Smooth muscle cell (in vitro differentiated cells): ENCODE measurements at regions not wholly inside any gene's neighbourhood (a gene's known extent, or its start where the extent isn't known, plus 50 kb on each side); places are given as distances from the start of the nearest gene placed in this dataset.

Experiments used
- DNase-seq: peaks from one replicate; lab custom pipeline; 2025; ENCODE audit not compliant: unreplicated experiment; lab: John Stamatoyannopoulos, UW
- H2AFZ ChIP-seq: fragments of 200-600 bp; sonication (generic); 2 replicates; pipeline ENCODE4 v1.6.0; 2016; ENCODE audit warnings: antibody characterized with exemption, low read depth, mild to moderate bottlenecking
- H3F3A ChIP-seq: fragments of 200-600 bp; sonication (generic); 2 replicates; pipeline ENCODE4 v1.6.0; 2017; ENCODE audit warnings: antibody characterized with exemption, low read depth
- H3K27ac ChIP-seq: fragments of 200-600 bp; sonication (generic); 2 replicates; pipeline ENCODE4 v1.5.1; 2016; ENCODE audit warnings: low read depth, mild to moderate bottlenecking
- H3K27me3 ChIP-seq: fragments of 200-600 bp; sonication (generic); 2 replicates; pipeline ENCODE4 v1.6.1; 2016; ENCODE audit warnings: low read depth, mild to moderate bottlenecking
- H3K36me3 ChIP-seq: fragments of 200-600 bp; sonication (generic); 2 replicates; pipeline ENCODE4 v1.5.1; 2016; ENCODE audit warnings: low read depth
- H3K4me1 ChIP-seq: fragments of 200-600 bp; sonication (generic); 2 replicates; pipeline ENCODE4 v1.5.1; 2016; ENCODE audit warnings: low read depth
- H3K4me2 ChIP-seq: fragments of 200-600 bp; sonication (generic); 2 replicates; pipeline ENCODE4 v1.6.0; 2016; ENCODE audit warnings: mild to moderate bottlenecking
- H3K4me3 ChIP-seq: fragments of 200-600 bp; sonication (generic); 2 replicates; pipeline ENCODE4 v1.5.1; 2016; ENCODE audit warnings: mild to moderate bottlenecking
- H3K79me2 ChIP-seq: fragments of 200-600 bp; sonication (generic); 2 replicates; pipeline ENCODE4 v1.6.0; 2016; ENCODE audit warnings: low read depth, mild to moderate bottlenecking
- H3K9ac ChIP-seq: fragments of 200-600 bp; sonication (generic); 2 replicates; pipeline ENCODE4 v1.6.0; 2016; ENCODE audit warnings: low read depth
- H3K9me3 ChIP-seq: fragments of 200-600 bp; sonication (generic); replicated peaks from 2 replicates; pipeline ENCODE4 v1.5.1; 2016; ENCODE audit warnings: low read depth
- H4K20me1 ChIP-seq: fragments of 200-600 bp; sonication (generic); 2 replicates; pipeline ENCODE4 v1.6.0; 2016; ENCODE audit warnings: low read depth
- CTCF ChIP-seq: fragments of 200-600 bp; sonication (generic); IDR thresholded peaks from 2 replicates; pipeline ENCODE4 v1.5.1; 2017; ENCODE audit warnings: borderline replicate concordance, mild to moderate bottlenecking, antibody characterized with exemption; ENCODE audit not compliant: insufficient read depth, poor library complexity, severe bottlenecking
- WGBS: methylation state at CpG from one replicate; pipeline ENCODE4 v1.1.7; 2016; ENCODE audit warnings: low lambda C conversion rate; 5-methylcytosine and 5-hydroxymethylcytosine counted together

GRCh38 chr1:82263396-82263795, 462.7 kb downstream of the ADGRL2 start:
- H3K9ac ChIP-seq, result no peak overlapping the region
- WGBS, result 92% methylated on average over 1 of the region's 1 CpG
- no peak for DNase-seq

GRCh38 chr1:82260666-82261065, 459.9 kb downstream of the ADGRL2 start:
- no peak overlapping the region for H2AFZ ChIP-seq
- H3K9me3 ChIP-seq, result no peaks in the 10 kb centered on the region
- no peaks in the 10 kb centered on the region for H3K36me3 ChIP-seq
- H4K20me1 ChIP-seq, result no peaks in the 10 kb centered on the region
- H3K4me1 ChIP-seq, result no peaks in the 10 kb centered on the region
- no peak for TF ChIP-seq CTCF
- no peak overlapping the region for H3K4me2 ChIP-seq
- H3K9ac ChIP-seq, result no peak overlapping the region
- H3K79me2 ChIP-seq, result no peaks in the 10 kb centered on the region
- H3F3A ChIP-seq, result no peaks in the 10 kb centered on the region
- WGBS, result 72% methylated on average over 1 of the region's 1 CpG
- no peak for DNase-seq
- no peaks in the 10 kb centered on the region for H3K27me3 ChIP-seq
- no peak overlapping the region for H3K4me3 ChIP-seq
- H3K27ac ChIP-seq, result no peak overlapping the region

More at GRCh38 chr1:82263396-82263795, 462.7 kb downstream of the ADGRL2 start:
- Histone ChIP-seq H3K4me2 (no peak overlapping the region), H3K4me3 (no peak overlapping the region), H3K4me1 (no peaks in the 10 kb centered on the region), H3K79me2 (no peaks in the 10 kb centered on the region), H3K27me3 (no peaks in the 10 kb centered on the region), H2AFZ (no peak overlapping the region), H3K9me3 (no peaks in the 10 kb centered on the region), H3K27ac (no peak overlapping the region), H3K36me3 (no peaks in the 10 kb centered on the region), H3F3A (no peaks in the 10 kb centered on the region), H4K20me1 (no peaks in the 10 kb centered on the region)
- no peak for TF ChIP-seq CTCF

GRCh38 chr1:82260051-82260450, 459.3 kb downstream of the ADGRL2 start:
- H3K27ac ChIP-seq, result no peak overlapping the region
- H3K27me3 ChIP-seq, result no peaks in the 10 kb centered on the region
- no peak for TF ChIP-seq CTCF
- H3K4me3 ChIP-seq, result no peak overlapping the region
- H4K20me1 ChIP-seq, result no peaks in the 10 kb centered on the region
- no peak overlapping the region for H3K9ac ChIP-seq
- no peaks in the 10 kb centered on the region for H3K9me3 ChIP-seq
- H3K79me2 ChIP-seq, result no peaks in the 10 kb centered on the region
- H3K4me2 ChIP-seq, result no peak overlapping the region
- 88% methylated on average over 1 of the region's 1 CpG for WGBS
- H3F3A ChIP-seq, result no peaks in the 10 kb centered on the region
- H3K4me1 ChIP-seq, result no peaks in the 10 kb centered on the region
- no peak overlapping the region for H2AFZ ChIP-seq
- DNase-seq, result no peak
- H3K36me3 ChIP-seq, result no peaks in the 10 kb centered on the region

GRCh38 chr1:82258887-82259286, 458.2 kb downstream of the ADGRL2 start:
- WGBS, result 96% methylated on average over 5 of the region's 5 CpGs
- H3K27ac ChIP-seq, result no peak overlapping the region
- H3K9ac ChIP-seq, result no peak overlapping the region
- no peak overlapping the region for H2AFZ ChIP-seq
- no peaks in the 10 kb centered on the region for H3F3A ChIP-seq
- no peaks in the 10 kb centered on the region for H3K79me2 ChIP-seq
- no peaks in the 10 kb centered on the region for H3K4me1 ChIP-seq
- H3K4me2 ChIP-seq, result no peak overlapping the region
- H3K36me3 ChIP-seq, result no peaks in the 10 kb centered on the region
- no peaks in the 10 kb centered on the region for H4K20me1 ChIP-seq
- H3K4me3 ChIP-seq, result no peak overlapping the region
- no peak for TF ChIP-seq CTCF
- no peak for DNase-seq
- no peaks in the 10 kb centered on the region for H3K27me3 ChIP-seq
- no peaks in the 10 kb centered on the region for H3K9me3 ChIP-seq
